Mesendoderm (in vitro differentiated cells): ENCODE measurements at regions not wholly inside any gene's neighbourhood (a gene's known extent, or its start where the extent isn't known, plus 50 kb on each side); places are given as distances from the start of the nearest gene placed in this dataset.
"Not testable (repeated sequence)": the region's sequence is repeated elsewhere in the genome, so short reads cannot be mapped to it uniquely, and the experiment has no call there.

Source experiments
- DNase-seq: peaks from one replicate; pipeline ENCODE4 v3.0.0; 2013
- H2AK5ac ChIP-seq: 2 replicates; pipeline ENCODE4 v1.6.1; 2013; ENCODE audit warnings: low read length, inconsistent platforms
- H2BK120ac ChIP-seq: 2 replicates; pipeline ENCODE4 v1.6.1; 2013; ENCODE audit warnings: low read depth, mild to moderate bottlenecking, low read length, moderate library complexity, mixed read lengths
- H2BK15ac ChIP-seq: replicated peaks from 2 replicates; pipeline ENCODE4 v1.6.1; 2013; ENCODE audit warnings: low read depth, mild to moderate bottlenecking, moderate library complexity
- H2BK5ac ChIP-seq: 2 replicates; pipeline ENCODE4 v1.6.1; 2013; ENCODE audit warnings: low read length, inconsistent platforms
- H3K18ac ChIP-seq: 2 replicates; pipeline ENCODE4 v1.6.1; 2013; ENCODE audit warnings: mild to moderate bottlenecking, low read length, mixed read lengths
- H3K23ac ChIP-seq: one replicate; pipeline ENCODE4 v1.6.1; 2013; ENCODE audit warnings: low read length
- H3K27ac ChIP-seq: 2 replicates; pipeline ENCODE4 v1.5.1; 2013; ENCODE audit warnings: low read depth, mild to moderate bottlenecking, inconsistent platforms, low read length, moderate library complexity
- H3K27me3 ChIP-seq: 2 replicates; pipeline ENCODE4 v1.6.1; 2013; ENCODE audit warnings: low read length, control low read depth, mild to moderate bottlenecking, inconsistent platforms; ENCODE audit not compliant: insufficient read depth, poor library complexity
- H3K36me3 ChIP-seq: 2 replicates; pipeline ENCODE4 v1.6.1; 2013; ENCODE audit warnings: low read length, inconsistent platforms; ENCODE audit not compliant: control insufficient read depth, insufficient read depth
- H3K4ac ChIP-seq: one replicate; pipeline ENCODE4 v1.6.1; 2013; ENCODE audit warnings: low read depth, mild to moderate bottlenecking, low read length, moderate library complexity
- H3K4me1 ChIP-seq: 2 replicates; pipeline ENCODE4 v1.6.1; 2013; ENCODE audit warnings: low read depth, low read length, inconsistent platforms; ENCODE audit not compliant: control insufficient read depth
- H3K4me2 ChIP-seq: 2 replicates; pipeline ENCODE4 v1.6.1; 2013; ENCODE audit warnings: low read length
- H3K4me3 ChIP-seq: 2 replicates; pipeline ENCODE4 v1.5.1; 2013; ENCODE audit warnings: mild to moderate bottlenecking, low read length
- H3K56ac ChIP-seq: one replicate; pipeline ENCODE4 v1.6.1; 2013; ENCODE audit warnings: low read length
- H3K79me1 ChIP-seq: 2 replicates; pipeline ENCODE4 v1.6.1; 2013; ENCODE audit warnings: low read length, inconsistent platforms
- H3K79me2 ChIP-seq: 2 replicates; pipeline ENCODE4 v1.6.1; 2013; ENCODE audit warnings: mild to moderate bottlenecking, low read length; ENCODE audit not compliant: control insufficient read depth, insufficient read depth
- H3K9ac ChIP-seq: 2 replicates; pipeline ENCODE4 v1.6.1; 2013; ENCODE audit warnings: low read length, inconsistent platforms
- H4K5ac ChIP-seq: one replicate; pipeline ENCODE4 v1.6.1; 2013; ENCODE audit warnings: low read length
- H4K8ac ChIP-seq: one replicate; pipeline ENCODE4 v1.6.1; 2013; ENCODE audit warnings: low read depth, mild to moderate bottlenecking, control low read depth, low read length, moderate library complexity
- WGBS: extraction: QIAGEN DNeasy Blood & Tissue Kit; methylation state at CpG from one replicate; pipeline ENCODE4 v1.1.7; 2013; ENCODE audit warnings: low lambda C conversion rate, missing lambda C conversion rate; ENCODE audit not compliant: insufficient coverage; ENCODE audit errors: extremely low coverage; 5-methylcytosine and 5-hydroxymethylcytosine counted together

DNA sequence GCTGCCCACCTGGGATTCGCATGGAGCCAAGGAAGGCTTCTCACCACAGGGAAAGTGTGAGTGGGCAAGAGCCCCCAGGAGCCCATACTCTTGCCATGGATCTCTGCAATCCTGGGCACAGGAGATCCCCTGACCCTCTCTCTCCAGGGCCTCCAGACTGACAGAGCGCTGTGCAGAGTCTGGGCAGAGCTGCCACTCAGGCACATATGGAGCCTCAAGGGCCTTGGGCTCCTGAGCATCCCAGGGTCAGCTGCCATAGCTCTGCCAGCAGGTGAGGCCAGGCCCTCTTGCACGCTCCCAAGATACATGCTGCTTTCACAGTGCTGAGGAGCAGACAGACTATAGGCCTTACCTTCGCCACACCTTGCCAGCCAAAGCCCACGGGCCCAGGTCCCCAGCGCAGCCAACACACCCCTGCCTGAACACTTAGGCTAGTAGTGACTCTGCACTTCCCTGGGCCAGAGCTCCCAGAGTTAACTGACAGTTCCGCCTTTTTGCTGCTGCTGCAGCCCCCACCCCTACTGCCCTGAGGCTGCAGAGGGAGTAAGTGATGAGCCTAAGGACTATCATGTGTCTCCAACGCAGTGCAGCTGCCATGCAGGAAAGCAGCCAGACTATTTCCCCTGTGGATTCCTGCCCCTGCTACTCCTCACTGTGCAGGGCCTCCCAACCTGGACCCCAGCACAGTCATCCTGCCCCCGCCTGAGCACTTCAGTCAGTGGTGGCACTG lies 323.2 kb downstream of the SPATA31A1 start:
- not testable (repeated sequence) for H3K18ac ChIP-seq, H3K56ac ChIP-seq, H3K4me1 ChIP-seq, DNase-seq, H3K23ac ChIP-seq, H2AK5ac ChIP-seq, H2BK120ac ChIP-seq, H3K9ac ChIP-seq, H3K36me3 ChIP-seq, H2BK15ac ChIP-seq, H3K79me1 ChIP-seq, H2BK5ac ChIP-seq, H3K4me2 ChIP-seq, H3K27ac ChIP-seq, H3K4me3 ChIP-seq, H4K5ac ChIP-seq, H3K4ac ChIP-seq, H3K79me2 ChIP-seq, H3K27me3 ChIP-seq, H4K8ac ChIP-seq
- no CpG with 5 or more reads among the region's 9 CpGs for WGBS

DNA sequence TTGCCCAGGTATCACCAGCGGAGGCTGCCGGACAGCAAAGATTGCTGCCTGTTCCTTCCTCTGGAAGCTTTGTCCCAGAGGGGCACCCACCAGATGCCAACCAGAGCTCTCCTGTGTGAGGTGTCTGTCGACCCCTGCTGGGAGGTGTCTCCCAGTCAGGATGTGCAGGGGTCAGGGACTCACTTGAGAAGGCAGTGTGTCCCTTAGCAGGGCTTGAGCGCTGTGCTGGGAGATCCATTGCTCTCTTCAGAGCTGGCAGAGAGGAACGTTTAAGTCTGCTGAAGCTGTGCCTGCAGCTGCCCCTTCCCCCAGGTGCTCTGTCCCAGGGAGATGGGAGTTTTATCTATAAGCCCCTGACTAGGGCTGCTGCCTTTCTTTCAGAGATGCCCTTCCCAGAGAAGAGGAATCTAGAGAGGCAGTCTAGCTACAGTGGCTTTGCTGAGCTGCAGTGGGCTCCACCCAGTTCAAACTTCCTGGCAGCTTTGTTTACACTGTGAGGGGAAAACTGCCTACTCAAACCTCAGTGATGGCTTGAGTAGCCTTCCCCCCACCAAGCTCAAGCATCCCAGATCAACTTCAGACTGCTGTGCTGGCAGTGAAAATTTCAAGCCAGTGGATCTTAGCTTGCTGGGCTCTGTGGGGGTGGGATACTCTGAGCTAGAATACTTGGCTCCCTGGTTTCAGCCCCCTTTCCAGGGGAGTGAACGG lies 325.4 kb downstream of the SPATA31A1 start:
- H3K27ac ChIP-seq, H3K79me1 ChIP-seq, H4K5ac ChIP-seq, H3K56ac ChIP-seq, H3K18ac ChIP-seq, H3K79me2 ChIP-seq, DNase-seq, H2BK120ac ChIP-seq, H4K8ac ChIP-seq, H3K4ac ChIP-seq, H3K4me1 ChIP-seq, H3K4me2 ChIP-seq, H3K23ac ChIP-seq, H3K4me3 ChIP-seq, H3K27me3 ChIP-seq, H2BK5ac ChIP-seq, H2BK15ac ChIP-seq, H2AK5ac ChIP-seq, H3K36me3 ChIP-seq, H3K9ac ChIP-seq: not testable (repeated sequence)
- no CpG with 5 or more reads among the region's 6 CpGs for WGBS

DNA sequence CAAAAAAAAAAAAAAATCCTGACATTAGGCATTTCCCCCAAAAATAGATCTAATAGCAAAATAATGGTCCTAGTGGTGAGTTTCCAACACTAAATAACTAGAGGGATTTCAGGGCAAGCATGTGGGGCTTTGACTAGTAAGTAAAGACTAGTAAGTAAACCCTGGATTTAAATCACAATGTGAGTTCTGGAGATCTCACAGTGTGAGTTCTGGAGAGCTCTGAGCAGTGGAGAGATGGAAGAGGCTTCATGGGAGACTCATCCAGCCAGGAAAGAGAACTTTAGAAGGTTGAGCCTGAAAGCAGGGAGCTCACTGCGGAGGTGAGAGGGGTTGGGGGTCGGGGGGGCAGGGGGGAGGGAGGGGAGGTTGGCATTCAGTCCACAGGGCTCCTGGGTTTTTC lies 373.4 kb downstream of the SPATA31A1 start:
- H3K56ac ChIP-seq, H3K23ac ChIP-seq, H3K4me1 ChIP-seq, H3K4me3 ChIP-seq, H3K27ac ChIP-seq, H2BK5ac ChIP-seq, H3K18ac ChIP-seq, H4K8ac ChIP-seq, H3K36me3 ChIP-seq, H3K79me2 ChIP-seq, H3K27me3 ChIP-seq, H2AK5ac ChIP-seq, H2BK15ac ChIP-seq, H3K4me2 ChIP-seq, H3K79me1 ChIP-seq, H2BK120ac ChIP-seq, H3K9ac ChIP-seq, DNase-seq, H4K5ac ChIP-seq, H3K4ac ChIP-seq: not testable (repeated sequence)
- no CpG with 5 or more reads among the region's 2 CpGs for WGBS

DNA sequence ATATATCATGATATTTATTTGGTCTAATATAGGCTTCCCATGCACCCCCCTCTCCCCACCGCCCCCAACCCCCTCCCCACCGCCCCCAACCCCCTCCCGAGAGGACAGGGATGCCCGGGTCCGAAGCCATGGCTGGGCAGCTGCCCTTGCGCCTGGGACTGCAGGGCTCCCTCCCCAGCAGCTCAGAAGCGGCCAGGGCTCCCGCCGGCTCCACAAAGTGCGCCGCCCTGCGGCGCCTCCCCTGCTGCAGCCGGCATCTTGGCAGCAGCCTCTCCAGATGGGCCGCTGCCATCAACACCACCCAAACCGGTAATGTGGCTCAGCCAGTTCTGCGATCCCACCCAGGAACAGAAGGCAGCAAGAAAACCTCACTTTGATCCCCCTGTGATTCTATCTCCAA lies 389.4 kb downstream of the SPATA31A1 start:
- H3K79me1 ChIP-seq, H3K56ac ChIP-seq, H3K9ac ChIP-seq, H4K5ac ChIP-seq, H2AK5ac ChIP-seq, H3K4me1 ChIP-seq, H3K27me3 ChIP-seq, H3K4me2 ChIP-seq, H2BK120ac ChIP-seq, H3K4ac ChIP-seq, H3K27ac ChIP-seq, H2BK5ac ChIP-seq, DNase-seq, H3K23ac ChIP-seq, H2BK15ac ChIP-seq, H3K36me3 ChIP-seq, H3K79me2 ChIP-seq, H3K4me3 ChIP-seq, H3K18ac ChIP-seq, H4K8ac ChIP-seq: not testable (repeated sequence)
- no CpG with 5 or more reads among the region's 17 CpGs for WGBS

DNA sequence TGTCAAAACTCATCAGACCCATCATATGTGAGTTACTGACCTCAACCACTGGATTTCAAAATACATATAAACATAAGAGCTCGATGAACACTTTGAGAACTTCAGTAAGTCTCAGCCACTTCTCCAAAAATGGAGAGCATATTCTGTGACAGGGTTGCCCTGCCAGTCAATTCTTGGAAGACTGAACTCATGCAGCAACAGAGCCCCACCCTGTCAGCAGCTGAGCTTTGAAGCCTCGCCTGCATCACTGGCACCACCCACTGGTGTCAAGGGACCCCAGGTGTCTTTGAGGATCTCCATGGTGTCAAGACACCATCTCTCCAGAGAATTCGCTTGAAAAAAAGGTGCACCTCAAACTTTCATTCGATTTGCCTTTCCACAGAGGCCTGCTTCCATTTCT lies 420.1 kb downstream of the SPATA31A1 start:
- DNase-seq, H3K23ac ChIP-seq, H2BK5ac ChIP-seq, H3K4ac ChIP-seq, H3K4me2 ChIP-seq, H3K79me2 ChIP-seq, H3K27me3 ChIP-seq, H3K4me1 ChIP-seq, H3K56ac ChIP-seq, H2AK5ac ChIP-seq, H4K5ac ChIP-seq, H3K36me3 ChIP-seq, H3K9ac ChIP-seq, H3K4me3 ChIP-seq, H3K27ac ChIP-seq, H2BK15ac ChIP-seq, H3K79me1 ChIP-seq, H3K18ac ChIP-seq, H2BK120ac ChIP-seq, H4K8ac ChIP-seq: not testable (repeated sequence)
- no CpG with 5 or more reads among the region's 4 CpGs for WGBS
